CD14-positive monocyte (primary cell): ENCODE measurements at regions not wholly inside any gene's neighbourhood (a gene's known extent, or its start where the extent isn't known, plus 50 kb on each side); places are given as distances from the start of the nearest gene placed in this dataset.

ENCODE experiments used
- DNase-seq, 3 donors: peaks; one replicate each; pipeline ENCODE4 v3.0.0-alpha.2; 2011 to 2022
- H2AFZ ChIP-seq: 2 replicates; pipeline ENCODE4 v1.6.0; 2012; ENCODE audit warnings: mild to moderate bottlenecking, low read depth, low read length, inconsistent platforms; ENCODE audit not compliant: insufficient read depth, poor library complexity, severe bottlenecking
- H3K27ac ChIP-seq, 2 donors: 1 replicate in 1 of 2; 2 replicates in 1 of 2; pipeline ENCODE4 v1.5.1; 2012 to 2013; ENCODE audit warnings: low read length in 2 of 2, control low read depth in 1 of 2, inconsistent platforms in 1 of 2, low read depth in 1 of 2, mild to moderate bottlenecking in 1 of 2
- H3K27me3 ChIP-seq, 2 donors: one replicate each; pipeline versions ENCODE4 v1.6.0 to v1.6.1; 2011 to 2013; ENCODE audit warnings: low read length in 2 of 2; ENCODE audit not compliant: control insufficient read depth in 2 of 2, insufficient read depth in 2 of 2
- H3K36me3 ChIP-seq, 2 donors: replicated peaks in 1 of 2; 1 replicate in 1 of 2; 2 replicates in 1 of 2; pipeline versions ENCODE4 v1.5.1 to v1.6.1; 2012 to 2013; ENCODE audit warnings: low read length in 2 of 2, control low read depth in 1 of 2, inconsistent platforms in 1 of 2, mild to moderate bottlenecking in 1 of 2; ENCODE audit not compliant: insufficient read depth in 2 of 2, control insufficient read depth in 1 of 2
- H3K4me1 ChIP-seq, 2 donors: 1 replicate in 1 of 2; 2 replicates in 1 of 2; pipeline versions ENCODE4 v1.5.1 to v1.6.1; 2012 to 2013; ENCODE audit warnings: low read length in 2 of 2, control low read depth in 1 of 2, inconsistent platforms in 1 of 2, mild to moderate bottlenecking in 1 of 2, moderate library complexity in 1 of 2; ENCODE audit not compliant: insufficient read depth in 2 of 2, control insufficient read depth in 1 of 2
- H3K4me2 ChIP-seq: replicated peaks from 2 replicates; pipeline ENCODE3; 2012; ENCODE audit warnings: low read length, moderate library complexity, mild to moderate bottlenecking; ENCODE audit not compliant: poor library complexity, severe bottlenecking; ENCODE audit errors: extremely low read depth
- H3K4me3 ChIP-seq, 3 experiments: fragments of 200-600 bp in 1 of 3; sonication (generic) in 1 of 3; replicated peaks in 1 of 3; 1 replicate in 2 of 3; 2 replicates in 1 of 3; pipeline ENCODE4 v1.5.1; 2011 to 2013; ENCODE audit warnings: low read length in 3 of 3, mild to moderate bottlenecking in 3 of 3, control low read depth in 2 of 3, low read depth in 2 of 3, inconsistent platforms in 1 of 3, moderate library complexity in 1 of 3
- H3K79me2 ChIP-seq: 2 replicates; pipeline ENCODE4 v1.6.0; 2012; ENCODE audit warnings: mild to moderate bottlenecking, control low read depth, inconsistent platforms, low read length, moderate library complexity; ENCODE audit not compliant: insufficient read depth
- H3K9ac ChIP-seq: 2 replicates; pipeline ENCODE4 v1.6.0; 2017; ENCODE audit warnings: low read length, mild to moderate bottlenecking; ENCODE audit not compliant: insufficient read depth, poor library complexity, severe bottlenecking
- H3K9me3 ChIP-seq, 2 donors: replicated peaks in 1 of 2; 1 replicate in 1 of 2; 2 replicates in 1 of 2; pipeline versions ENCODE4 v1.5.1 to v1.6.1; 2012 to 2013; ENCODE audit warnings: low read length in 2 of 2, control low read depth in 1 of 2; ENCODE audit not compliant: control insufficient read depth in 1 of 2, insufficient read depth in 1 of 2
- H4K20me1 ChIP-seq: 2 replicates; pipeline ENCODE4 v1.6.0; 2012; ENCODE audit warnings: mild to moderate bottlenecking, low read length, control low read depth, moderate library complexity; ENCODE audit not compliant: insufficient read depth
- H3K27ac Mint-ChIP-seq, 7 donors: one replicate each; pipeline ENCODE4 v1.8.0; 2020; ENCODE audit warnings: mild to moderate bottlenecking in 7 of 7, mixed read lengths in 7 of 7, moderate library complexity in 6 of 7, inconsistent platforms in 2 of 7
- H3K27me3 Mint-ChIP-seq, 3 donors: one replicate each; pipeline ENCODE4 v1.8.0; 2021 to 2022; ENCODE audit warnings: low read depth in 3 of 3, mild to moderate bottlenecking in 3 of 3, mixed read lengths in 3 of 3, moderate library complexity in 3 of 3, inconsistent platforms in 1 of 3
- H3K36me3 Mint-ChIP-seq, 2 donors: one replicate each; pipeline ENCODE4 v1.8.0; 2020; ENCODE audit warnings: mixed read lengths in 2 of 2, inconsistent platforms in 1 of 2, mild to moderate bottlenecking in 1 of 2
- H3K4me1 Mint-ChIP-seq: one replicate; pipeline ENCODE4 v1.8.0; 2020; ENCODE audit warnings: mild to moderate bottlenecking, mixed read lengths
- H3K4me3 Mint-ChIP-seq, 2 donors: one replicate each; pipeline ENCODE4 v1.8.0; 2020; ENCODE audit warnings: mild to moderate bottlenecking in 2 of 2, mixed read lengths in 2 of 2, moderate library complexity in 1 of 2
- H3K9me3 Mint-ChIP-seq, 7 donors: one replicate each; pipeline ENCODE4 v1.8.0; 2020 to 2022; ENCODE audit warnings: mixed read lengths in 7 of 7, mild to moderate bottlenecking in 6 of 7, moderate library complexity in 6 of 7, inconsistent platforms in 2 of 7
- CTCF ChIP-seq: fragments of 200-600 bp; IDR thresholded peaks from one replicate; pipeline ENCODE4 v1.8.0; 2022; ENCODE audit warnings: antibody characterized with exemption, mild to moderate bottlenecking
- WGBS: methylation state at CpG from one replicate; pipeline ENCODE4 v1.1.5; 2013; ENCODE audit warnings: missing lambda C conversion rate; ENCODE audit not compliant: insufficient coverage; 5-methylcytosine and 5-hydroxymethylcytosine counted together
- intact Hi-C, 2 donors: fragments of 100-400 bp; cut with micrococcal nuclease; formaldehyde crosslinking; loops; one replicate each; pipeline versions ENCODE4 v1.15.0 to v1.15.1; 2023

GRCh38 chr3:87898971-87899370, 159.8 kb downstream of the CGGBP1 start:
- no peak for TF ChIP-seq CTCF
- Histone ChIP-seq H2AFZ (no peak overlapping the region), H3K79me2 (no peaks in the 10 kb centered on the region), H4K20me1 (no peaks in the 10 kb centered on the region), H3K4me2 (no peak overlapping the region), H3K27me3 (no peaks in the 10 kb centered on the region), H3K27ac (no peak overlapping the region), H3K36me3 (no peaks in the 10 kb centered on the region), H3K4me1 (no peaks in the 10 kb centered on the region), H3K9me3 (no peaks in the 10 kb centered on the region), H3K9ac (no peak overlapping the region), H3K4me3 (no peak overlapping the region)
- intact Hi-C loops: no loop called here
- Mint-ChIP-seq H3K36me3 (no peaks in the 10 kb centered on the region), H3K4me1 (no peaks in the 10 kb centered on the region), H3K4me3 (no peak overlapping the region), H3K9me3 (peaks cover 0 to 3% (median 0%) of the 10 kb centered on the region in 7 donors), H3K27me3 (no peaks in the 10 kb centered on the region), H3K27ac (no peak overlapping the region)
- DNase-seq: no peak
- WGBS: no CpG with 5 or more reads among the region's 1 CpG

GRCh38 chr3:87895983-87896382, 162.8 kb downstream of the CGGBP1 start:
- H3K27ac Mint-ChIP-seq: no peak overlapping the region
- Histone ChIP-seq H3K36me3 (no peaks in the 10 kb centered on the region), H4K20me1 (no peaks in the 10 kb centered on the region), H2AFZ (no peak overlapping the region), H3K4me1 (no peaks in the 10 kb centered on the region), H3K4me3 (no peak overlapping the region), H3K9me3 (no peaks in the 10 kb centered on the region), H3K27ac (no peak overlapping the region), H3K9ac (no peak overlapping the region), H3K4me2 (no peak overlapping the region), H3K27me3 (no peaks in the 10 kb centered on the region), H3K79me2 (no peaks in the 10 kb centered on the region)
- intact Hi-C loops: no loop called here
- H3K27me3 Mint-ChIP-seq: no peaks in the 10 kb centered on the region
- peaks cover 0 to 1% (median 0%) of the 10 kb centered on the region in 7 donors for H3K9me3 Mint-ChIP-seq
- no CpG with 5 or more reads among the region's 1 CpG for WGBS
- H3K36me3 Mint-ChIP-seq: no peaks in the 10 kb centered on the region
- no peak for DNase-seq
- H3K4me1 Mint-ChIP-seq: no peaks in the 10 kb centered on the region
- H3K4me3 Mint-ChIP-seq: no peak overlapping the region
- TF ChIP-seq CTCF: no peak
